ENCODE measurements at regions not wholly inside any gene's neighbourhood (a gene's known extent, or its start where the extent isn't known, plus 50 kb on each side); places are given as distances from the start of the nearest gene placed in this dataset.

DNA sequence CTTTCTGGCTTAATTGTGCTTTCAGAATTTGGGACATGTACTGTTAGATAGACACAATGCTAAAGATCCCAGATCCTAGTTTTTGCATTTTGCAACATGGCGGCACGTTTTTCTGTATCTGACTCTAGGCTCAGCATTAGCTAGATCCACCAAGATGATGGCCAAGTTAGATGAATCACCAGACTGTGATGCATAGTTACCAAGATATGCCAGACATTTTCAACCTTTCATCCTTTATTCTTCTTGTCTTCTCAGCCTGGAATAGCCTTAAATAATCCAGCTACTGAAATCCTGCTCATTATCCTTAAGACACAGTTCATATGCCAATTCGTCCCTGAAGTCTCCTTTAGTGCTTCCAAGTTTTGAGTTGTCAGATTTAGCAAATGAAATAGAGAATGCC lies 144.9 kb upstream of the CRY1 start:
- peaks cover 12% of the 10 kb centered on the region for H3K4me1 ChIP-seq (ENCODE audit: insufficient read depth)
- no peaks in the 10 kb centered on the region for H3K9me3 ChIP-seq (ENCODE audit: low read depth)
- no peak overlapping the region for H3K27ac ChIP-seq
- TF ChIP-seq, protein P1, sequence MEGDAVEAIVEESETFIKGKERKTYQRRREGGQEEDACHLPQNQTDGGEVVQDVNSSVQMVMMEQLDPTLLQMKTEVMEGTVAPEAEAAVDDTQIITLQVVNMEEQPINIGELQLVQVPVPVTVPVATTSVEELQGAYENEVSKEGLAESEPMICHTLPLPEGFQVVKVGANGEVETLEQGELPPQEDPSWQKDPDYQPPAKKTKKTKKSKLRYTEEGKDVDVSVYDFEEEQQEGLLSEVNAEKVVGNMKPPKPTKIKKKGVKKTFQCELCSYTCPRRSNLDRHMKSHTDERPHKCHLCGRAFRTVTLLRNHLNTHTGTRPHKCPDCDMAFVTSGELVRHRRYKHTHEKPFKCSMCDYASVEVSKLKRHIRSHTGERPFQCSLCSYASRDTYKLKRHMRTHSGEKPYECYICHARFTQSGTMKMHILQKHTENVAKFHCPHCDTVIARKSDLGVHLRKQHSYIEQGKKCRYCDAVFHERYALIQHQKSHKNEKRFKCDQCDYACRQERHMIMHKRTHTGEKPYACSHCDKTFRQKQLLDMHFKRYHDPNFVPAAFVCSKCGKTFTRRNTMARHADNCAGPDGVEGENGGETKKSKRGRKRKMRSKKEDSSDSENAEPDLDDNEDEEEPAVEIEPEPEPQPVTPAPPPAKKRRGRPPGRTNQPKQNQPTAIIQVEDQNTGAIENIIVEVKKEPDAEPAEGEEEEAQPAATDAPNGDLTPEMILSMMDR (IDR thresholded peaks at IDR 0.05; ENCODE audit: poor library complexity) = no peak
- TF ChIP-seq EZH2 (IDR thresholded peaks at IDR 0.05; ENCODE audit: borderline replicate concordance) = no peak
- no peak for TF ChIP-seq EZH2phosphoT487 (IDR thresholded peaks at IDR 0.05; ENCODE audit: low read depth, severe bottlenecking, unreplicated experiment)
- H4K20me1 ChIP-seq (ENCODE audit: insufficient read depth, poor library complexity, severe bottlenecking) = no peaks in the 10 kb centered on the region
- H2AFZ ChIP-seq = no peak overlapping the region
- H3K9me2 ChIP-seq (replicated peaks; ENCODE audit: insufficient read depth) = no peaks in the 10 kb centered on the region
- no peak for DNase-seq (ENCODE audit: low spot score)
- WGBS (ENCODE audit: low lambda C conversion rate, missing lambda C conversion rate) = 90% methylated on average over 3 of the region's 3 CpGs
- no peaks in the 10 kb centered on the region for H3K36me3 ChIP-seq (replicated peaks; ENCODE audit: insufficient read depth, low read depth)
- H3K4me3 ChIP-seq = no peak overlapping the region
- no peaks in the 10 kb centered on the region for H3K79me2 ChIP-seq
- no peak overlapping the region for H3K4me2 ChIP-seq
- H3K27me3 ChIP-seq = no peaks in the 10 kb centered on the region

GRCh38 chr12:107241411-107241810 lies 148.1 kb upstream of the CRY1 start:
- H3K4me2 ChIP-seq = no peak overlapping the region
- WGBS (ENCODE audit: low lambda C conversion rate, missing lambda C conversion rate) = 57% methylated on average over 1 of the region's 1 CpG
- H3K4me1 ChIP-seq (ENCODE audit: insufficient read depth) = peaks cover 12% of the 10 kb centered on the region
- no peak overlapping the region for H2AFZ ChIP-seq
- H3K27ac ChIP-seq = no peak overlapping the region
- no peak for DNase-seq (ENCODE audit: low spot score)
- no peaks in the 10 kb centered on the region for H3K9me2 ChIP-seq (replicated peaks; ENCODE audit: insufficient read depth)
- no peaks in the 10 kb centered on the region for H3K27me3 ChIP-seq
- H3K36me3 ChIP-seq (replicated peaks; ENCODE audit: insufficient read depth, low read depth) = no peaks in the 10 kb centered on the region
- H4K20me1 ChIP-seq (ENCODE audit: insufficient read depth, poor library complexity, severe bottlenecking) = no peaks in the 10 kb centered on the region
- no peaks in the 10 kb centered on the region for H3K9me3 ChIP-seq (ENCODE audit: low read depth)
- H3K4me3 ChIP-seq = no peak overlapping the region
- H3K79me2 ChIP-seq = no peaks in the 10 kb centered on the region
- TF ChIP-seq, protein P1 (IDR thresholded peaks at IDR 0.05; ENCODE audit: poor library complexity) = no peak
- TF ChIP-seq EZH2 (IDR thresholded peaks at IDR 0.05; ENCODE audit: borderline replicate concordance) (no peak), EZH2phosphoT487 (IDR thresholded peaks at IDR 0.05; ENCODE audit: low read depth, severe bottlenecking, unreplicated experiment) (no peak)

- H4K20me1 ChIP-seq (ENCODE audit: insufficient read depth, poor library complexity, severe bottlenecking) = no peaks in the 10 kb centered on the region
- H3K9me2 ChIP-seq (replicated peaks; ENCODE audit: insufficient read depth) = no peaks in the 10 kb centered on the region
- no peak overlapping the region for H2AFZ ChIP-seq
- H3K27ac ChIP-seq = no peak overlapping the region
- no peaks in the 10 kb centered on the region for H3K36me3 ChIP-seq (replicated peaks; ENCODE audit: insufficient read depth, low read depth)
- H3K79me2 ChIP-seq = no peaks in the 10 kb centered on the region
- H3K4me1 ChIP-seq (ENCODE audit: insufficient read depth) = peaks cover 5% of the 10 kb centered on the region
- no peaks in the 10 kb centered on the region for H3K27me3 ChIP-seq
- H3K4me3 ChIP-seq = no peak overlapping the region
- DNase-seq (ENCODE audit: low spot score) = no peak
- no peak overlapping the region for H3K4me2 ChIP-seq
- TF ChIP-seq, protein P1 (IDR thresholded peaks at IDR 0.05; ENCODE audit: poor library complexity) = no peak
- no peak for TF ChIP-seq EZH2phosphoT487 (IDR thresholded peaks at IDR 0.05; ENCODE audit: low read depth, severe bottlenecking, unreplicated experiment)
- WGBS (ENCODE audit: low lambda C conversion rate, missing lambda C conversion rate) = 40% methylated on average over 4 of the region's 4 CpGs
- no peaks in the 10 kb centered on the region for H3K9me3 ChIP-seq (ENCODE audit: low read depth)
Measured at GRCh38 chr12:107242189-107242588, 148.8 kb upstream of the CRY1 start.

DNA sequence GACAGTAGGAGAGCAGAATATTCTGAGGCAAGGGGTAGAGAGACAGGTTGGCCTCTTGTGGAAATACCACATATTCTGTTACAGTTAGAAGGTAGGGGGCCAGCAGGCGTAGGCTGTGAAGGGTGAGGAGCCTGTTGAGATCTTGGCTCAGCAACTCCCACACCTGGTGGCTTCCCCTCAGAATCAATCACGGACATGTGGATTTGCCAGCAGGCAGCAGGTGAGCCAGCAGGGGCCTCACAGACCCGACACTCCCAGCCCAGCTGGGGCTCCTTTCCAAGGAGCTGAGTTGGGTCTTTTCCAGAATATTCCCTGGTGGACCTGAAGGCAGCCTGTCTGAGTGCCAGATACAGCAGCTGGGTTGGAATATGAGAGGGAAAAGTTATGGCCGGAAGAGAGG lies 150.0 kb upstream of the CRY1 start:
- Histone ChIP-seq H3K79me2 (no peaks in the 10 kb centered on the region), H3K9me2 (replicated peaks; ENCODE audit: insufficient read depth) (no peaks in the 10 kb centered on the region), H3K4me3 (no peak overlapping the region), H2AFZ (no peak overlapping the region), H3K4me2 (no peak overlapping the region), H3K27me3 (no peaks in the 10 kb centered on the region), H3K36me3 (replicated peaks; ENCODE audit: insufficient read depth, low read depth) (no peaks in the 10 kb centered on the region), H3K9me3 (ENCODE audit: low read depth) (no peaks in the 10 kb centered on the region), H3K27ac (no peak overlapping the region), H4K20me1 (ENCODE audit: insufficient read depth, poor library complexity, severe bottlenecking) (no peaks in the 10 kb centered on the region), H3K4me1 (ENCODE audit: insufficient read depth) (no peaks in the 10 kb centered on the region)
- WGBS (ENCODE audit: low lambda C conversion rate, missing lambda C conversion rate) = 69% methylated on average over 4 of the region's 4 CpGs
- TF ChIP-seq, protein P1 (IDR thresholded peaks at IDR 0.05; ENCODE audit: poor library complexity) = no peak
- TF ChIP-seq EZH2phosphoT487 (IDR thresholded peaks at IDR 0.05; ENCODE audit: low read depth, severe bottlenecking, unreplicated experiment) (no peak), EZH2 (IDR thresholded peaks at IDR 0.05; ENCODE audit: borderline replicate concordance) (no peak)
- no peak for DNase-seq (ENCODE audit: low spot score)
